ENCODE measurements at regions not wholly inside any gene's neighbourhood (a gene's known extent, or its start where the extent isn't known, plus 50 kb on each side); places are given as distances from the start of the nearest gene placed in this dataset.

- TF ChIP-seq, protein P1, sequence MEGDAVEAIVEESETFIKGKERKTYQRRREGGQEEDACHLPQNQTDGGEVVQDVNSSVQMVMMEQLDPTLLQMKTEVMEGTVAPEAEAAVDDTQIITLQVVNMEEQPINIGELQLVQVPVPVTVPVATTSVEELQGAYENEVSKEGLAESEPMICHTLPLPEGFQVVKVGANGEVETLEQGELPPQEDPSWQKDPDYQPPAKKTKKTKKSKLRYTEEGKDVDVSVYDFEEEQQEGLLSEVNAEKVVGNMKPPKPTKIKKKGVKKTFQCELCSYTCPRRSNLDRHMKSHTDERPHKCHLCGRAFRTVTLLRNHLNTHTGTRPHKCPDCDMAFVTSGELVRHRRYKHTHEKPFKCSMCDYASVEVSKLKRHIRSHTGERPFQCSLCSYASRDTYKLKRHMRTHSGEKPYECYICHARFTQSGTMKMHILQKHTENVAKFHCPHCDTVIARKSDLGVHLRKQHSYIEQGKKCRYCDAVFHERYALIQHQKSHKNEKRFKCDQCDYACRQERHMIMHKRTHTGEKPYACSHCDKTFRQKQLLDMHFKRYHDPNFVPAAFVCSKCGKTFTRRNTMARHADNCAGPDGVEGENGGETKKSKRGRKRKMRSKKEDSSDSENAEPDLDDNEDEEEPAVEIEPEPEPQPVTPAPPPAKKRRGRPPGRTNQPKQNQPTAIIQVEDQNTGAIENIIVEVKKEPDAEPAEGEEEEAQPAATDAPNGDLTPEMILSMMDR (IDR thresholded peaks at IDR 0.05): no peak
- TF ChIP-seq POLR2A (IDR thresholded peaks at IDR 0.05) (no peak), POLR2AphosphoS5 (IDR thresholded peaks at IDR 0.05) (no peak)
These were observed 125.0 kb upstream of the LIPC start for GRCh38 chr15:58306591-58307312.
